IPS-18c (cell line): ENCODE measurements at regions not wholly inside any gene's neighbourhood (a gene's known extent, or its start where the extent isn't known, plus 50 kb on each side); places are given as distances from the start of the nearest gene placed in this dataset.

Experiments
- H3K4me3 ChIP-seq: 2 replicates; pipeline ENCODE4 v1.7.0; 2013; ENCODE audit warnings: low read depth, mild to moderate bottlenecking, low read length, moderate library complexity; ENCODE audit not compliant: insufficient read depth
- H3K9me3 ChIP-seq: one replicate; pipeline ENCODE4 v1.6.1; 2013; ENCODE audit warnings: mild to moderate bottlenecking, low read length, moderate library complexity; ENCODE audit not compliant: control insufficient read depth, insufficient read depth

GRCh38 chr4:24243641-24244040 lies 340.7 kb downstream of the DHX15 start:
- H3K9me3 ChIP-seq = no peaks in the 10 kb centered on the region
- no peak overlapping the region for H3K4me3 ChIP-seq

DNA sequence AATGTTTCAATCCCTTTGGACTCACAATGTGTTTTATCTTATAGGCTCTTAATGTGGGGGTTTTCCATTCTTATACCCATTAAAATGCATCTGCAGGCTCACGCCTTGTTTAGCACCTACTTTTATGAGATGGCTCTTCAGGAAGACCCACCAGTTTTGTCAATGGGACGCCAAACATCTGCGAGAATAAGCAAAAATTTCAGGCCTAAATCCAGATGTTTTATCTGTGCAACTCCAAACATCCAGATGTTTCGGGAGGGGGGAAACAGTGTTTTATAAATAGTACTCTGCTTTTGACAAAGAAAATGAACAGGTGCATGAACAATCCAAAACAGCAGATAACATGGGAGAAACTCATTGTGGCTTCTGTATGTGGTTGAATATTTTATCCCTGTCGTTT lies 342.8 kb downstream of the DHX15 start:
- no peak overlapping the region for H3K4me3 ChIP-seq

DNA sequence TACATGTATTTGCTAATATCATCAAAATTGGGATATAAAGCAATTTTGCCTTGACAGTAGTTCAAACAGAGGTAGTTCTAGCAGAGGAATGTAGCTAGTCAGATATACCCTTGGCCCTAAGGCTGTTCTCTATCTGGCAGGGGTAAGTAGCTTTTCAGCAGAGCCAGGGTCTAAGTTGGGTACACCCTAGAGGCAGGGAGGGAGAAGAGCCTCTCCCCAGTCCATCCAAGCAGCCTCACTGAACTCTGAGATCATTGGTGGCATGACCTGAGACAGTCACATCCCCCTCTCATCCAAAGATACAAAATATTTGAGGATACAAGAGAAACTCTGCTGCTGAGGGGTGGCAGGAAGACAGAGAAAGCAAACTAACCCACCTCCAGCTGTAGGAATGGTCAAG lies 343.7 kb downstream of the DHX15 start:
- H3K4me3 ChIP-seq = no peak overlapping the region
- H3K9me3 ChIP-seq = no peaks in the 10 kb centered on the region

More for the DNA sequence above, 342.8 kb downstream of the DHX15 start:
- H3K9me3 ChIP-seq = no peaks in the 10 kb centered on the region

DNA sequence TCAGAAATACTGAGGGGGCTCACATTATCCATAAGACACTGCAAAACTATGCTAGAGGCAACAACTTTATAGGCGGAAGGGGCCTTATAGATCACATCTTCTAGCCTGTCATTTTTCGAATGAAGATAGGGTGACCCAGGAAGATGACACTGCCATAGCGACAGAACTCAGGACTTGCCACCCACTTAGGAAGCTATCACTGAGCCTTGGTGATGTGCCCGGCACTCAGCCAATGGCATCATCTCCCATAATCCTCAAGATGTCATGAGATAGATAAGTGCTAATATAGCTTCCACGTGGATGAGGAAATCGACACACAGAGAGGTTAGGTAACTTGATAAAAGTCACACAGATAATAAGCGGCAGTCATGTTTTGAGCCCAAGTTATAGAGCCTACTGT lies 346.6 kb downstream of the DHX15 start:
- no peaks in the 10 kb centered on the region for H3K9me3 ChIP-seq

DNA sequence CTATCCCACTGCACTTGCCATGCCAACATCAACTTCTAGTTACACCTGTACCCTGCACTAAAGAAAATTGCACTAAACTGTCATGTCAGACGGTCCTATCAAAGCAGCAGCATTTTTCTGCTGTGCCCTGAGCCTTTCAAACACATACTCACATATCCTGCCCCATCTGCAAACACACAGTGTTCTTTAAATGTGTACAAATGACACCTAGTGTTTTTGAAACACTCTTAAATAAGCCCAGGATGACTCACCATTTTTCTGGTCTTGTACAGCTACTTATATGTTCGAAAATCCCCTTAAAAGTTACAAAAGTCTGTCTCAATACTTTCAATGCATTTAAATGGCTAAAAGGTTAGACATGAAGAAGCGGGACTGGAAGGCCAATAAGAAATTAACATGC lies 346.7 kb upstream of the PPARGC1A start:
- no peak overlapping the region for H3K4me3 ChIP-seq
- H3K9me3 ChIP-seq = no peaks in the 10 kb centered on the region

More for the DNA sequence above, 346.6 kb downstream of the DHX15 start:
- H3K4me3 ChIP-seq = no peak overlapping the region

DNA sequence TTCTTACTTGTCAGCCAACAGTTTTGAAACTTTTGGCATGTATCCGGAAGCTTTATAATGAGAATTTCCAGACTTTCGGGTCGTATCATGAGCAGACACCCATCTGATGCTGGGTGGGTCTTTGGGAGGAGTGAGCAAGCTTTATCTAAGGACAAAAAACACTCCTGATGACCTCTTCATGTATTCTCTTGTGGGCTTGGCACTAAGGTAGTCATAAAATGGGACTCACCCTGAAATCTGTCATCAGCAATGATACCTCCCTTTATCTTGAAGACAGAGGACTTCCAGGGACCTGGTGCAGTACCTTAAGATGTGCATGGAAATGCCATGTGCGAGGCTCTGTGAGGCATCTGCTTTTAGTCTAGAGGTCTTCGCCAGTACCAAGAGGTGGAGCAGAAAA lies 346.3 kb upstream of the PPARGC1A start:
- H3K9me3 ChIP-seq = no peaks in the 10 kb centered on the region
- no peak overlapping the region for H3K4me3 ChIP-seq

- H3K4me3 ChIP-seq = no peak overlapping the region
- no peaks in the 10 kb centered on the region for H3K9me3 ChIP-seq
These were observed 345.8 kb upstream of the PPARGC1A start for GRCh38 chr4:24235618-24236017.

GRCh38 chr4:24234288-24234848 lies 344.5 kb upstream of the PPARGC1A start:
- H3K9me3 ChIP-seq = no peaks in the 10 kb centered on the region
- H3K4me3 ChIP-seq = no peak overlapping the region

DNA sequence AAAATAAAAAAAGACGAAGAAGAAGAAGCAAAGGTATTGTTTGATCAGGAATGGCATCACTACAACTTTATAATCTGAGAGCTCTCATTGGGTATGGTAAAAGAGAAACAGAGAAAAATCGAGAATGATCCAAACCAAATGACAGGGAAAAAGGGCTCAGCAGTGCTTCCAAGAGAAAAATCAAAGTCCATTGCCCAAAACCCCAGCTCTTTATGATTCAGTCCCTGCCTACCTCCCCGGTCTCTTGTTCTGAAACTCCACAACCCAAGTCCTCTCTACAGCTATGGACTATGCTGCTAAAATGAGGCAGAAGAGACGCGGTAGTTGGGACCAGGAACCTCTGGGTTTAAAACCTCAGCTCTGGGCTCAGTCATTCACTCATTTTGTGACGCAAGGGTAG lies 341.1 kb upstream of the PPARGC1A start:
- H3K9me3 ChIP-seq = no peaks in the 10 kb centered on the region
- H3K4me3 ChIP-seq = no peak overlapping the region

DNA sequence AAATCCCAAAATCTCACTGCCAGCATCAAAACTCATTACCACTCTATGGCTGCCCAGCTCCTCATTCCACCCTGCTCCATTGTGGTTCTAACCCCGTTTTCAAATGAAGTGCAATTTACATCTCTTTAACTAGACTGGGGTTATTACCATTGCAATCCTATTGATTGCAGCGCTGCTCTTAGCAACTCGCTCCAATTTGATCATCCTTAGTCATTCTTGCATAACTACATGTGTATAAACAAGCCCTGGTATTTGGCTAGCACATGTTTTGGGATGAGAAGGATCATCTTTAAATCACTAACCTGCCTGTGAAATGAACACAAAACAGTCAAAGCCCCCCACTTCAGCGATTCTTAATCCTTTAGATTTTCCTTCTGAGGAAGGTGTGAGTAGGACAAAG lies 340.1 kb upstream of the PPARGC1A start:
- Histone ChIP-seq H3K4me3 (no peak overlapping the region), H3K9me3 (no peaks in the 10 kb centered on the region)

DNA sequence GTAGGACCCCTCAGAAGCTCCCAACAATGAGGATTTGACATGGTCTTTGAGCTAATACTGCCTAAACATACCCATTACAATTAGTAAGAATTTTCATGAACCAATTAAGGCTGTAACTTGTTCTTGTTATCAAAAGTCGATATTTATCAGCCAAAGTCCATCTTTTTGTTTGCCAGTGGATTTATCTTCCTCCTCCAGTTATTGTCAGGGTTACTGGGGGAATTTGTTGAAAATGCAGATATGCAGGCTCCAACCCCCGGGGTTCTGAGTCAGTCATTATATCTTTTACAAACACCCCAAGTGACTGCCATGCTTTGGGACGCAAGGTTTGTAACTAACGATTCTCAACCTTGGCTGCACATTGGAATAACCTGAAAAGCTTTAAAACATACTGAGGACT lies 338.8 kb upstream of the PPARGC1A start:
- Histone ChIP-seq H3K9me3 (no peaks in the 10 kb centered on the region), H3K4me3 (no peak overlapping the region)

DNA sequence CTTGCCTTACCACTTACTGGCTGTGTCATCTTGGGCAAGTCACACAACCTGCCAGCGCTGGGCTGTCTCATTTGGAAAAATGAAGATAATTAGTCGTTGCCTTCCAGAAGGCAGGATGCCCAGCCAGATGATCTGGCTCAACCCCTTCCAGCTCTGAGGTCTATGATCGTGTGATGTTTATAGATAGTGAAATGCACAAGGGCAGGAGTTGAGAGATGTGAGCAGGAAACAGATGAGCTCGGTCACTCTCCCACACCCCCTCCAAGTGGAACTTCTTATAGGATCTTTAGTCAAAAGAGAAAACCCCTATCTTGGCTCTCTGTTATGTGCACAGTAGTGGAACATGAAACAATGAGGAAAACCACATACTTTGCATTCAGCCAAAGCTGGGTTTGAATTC lies 336.8 kb upstream of the PPARGC1A start:
- Histone ChIP-seq H3K9me3 (no peaks in the 10 kb centered on the region), H3K4me3 (no peak overlapping the region)

GRCh38 chr4:24226023-24226422 lies 336.2 kb upstream of the PPARGC1A start:
- H3K4me3 ChIP-seq = no peak overlapping the region

DNA sequence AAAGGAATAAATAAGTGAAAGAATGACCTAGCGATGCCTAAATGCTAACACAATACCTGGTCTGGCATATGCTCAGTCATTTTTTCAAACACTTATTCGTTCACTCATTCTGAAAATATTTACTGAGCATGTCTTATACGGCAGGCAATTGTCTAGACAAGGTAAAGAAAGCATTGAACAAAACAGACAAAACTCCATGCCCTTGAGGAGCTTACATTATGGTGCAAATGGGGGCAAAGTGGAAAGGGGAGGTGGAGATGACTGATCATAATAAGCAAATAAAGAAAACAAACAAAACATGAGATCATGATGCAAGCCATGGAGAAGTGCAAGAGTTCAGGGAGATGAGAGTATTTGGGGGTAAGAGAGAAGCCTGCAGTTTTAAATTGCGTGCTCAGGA lies 334.6 kb upstream of the PPARGC1A start:
- H3K9me3 ChIP-seq = no peaks in the 10 kb centered on the region
- H3K4me3 ChIP-seq = no peak overlapping the region

More at GRCh38 chr4:24226023-24226422, 336.2 kb upstream of the PPARGC1A start:
- no peaks in the 10 kb centered on the region for H3K9me3 ChIP-seq

DNA sequence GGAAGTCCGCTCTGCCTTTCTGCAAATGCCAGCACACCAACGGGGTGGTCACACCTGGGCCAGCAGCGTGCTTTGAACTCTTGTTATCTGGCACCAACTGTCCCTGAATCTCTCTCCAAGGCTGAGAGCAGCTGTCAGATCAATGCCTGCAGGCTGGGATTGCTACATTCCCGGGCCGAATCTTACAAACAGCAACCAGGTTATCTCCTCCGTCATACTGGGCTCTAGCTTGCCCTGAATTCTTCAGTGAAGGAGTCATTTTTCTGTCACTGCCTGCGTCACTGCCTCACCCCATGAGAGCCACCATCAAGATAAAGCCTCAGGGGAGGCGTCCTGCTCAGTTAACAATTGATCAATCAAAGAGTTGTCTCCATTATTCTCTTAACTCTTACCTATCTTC lies 329.4 kb upstream of the PPARGC1A start:
- Histone ChIP-seq H3K9me3 (no peaks in the 10 kb centered on the region), H3K4me3 (no peak overlapping the region)

GRCh38 chr4:24218566-24218965 lies 328.7 kb upstream of the PPARGC1A start:
- no peak overlapping the region for H3K4me3 ChIP-seq

DNA sequence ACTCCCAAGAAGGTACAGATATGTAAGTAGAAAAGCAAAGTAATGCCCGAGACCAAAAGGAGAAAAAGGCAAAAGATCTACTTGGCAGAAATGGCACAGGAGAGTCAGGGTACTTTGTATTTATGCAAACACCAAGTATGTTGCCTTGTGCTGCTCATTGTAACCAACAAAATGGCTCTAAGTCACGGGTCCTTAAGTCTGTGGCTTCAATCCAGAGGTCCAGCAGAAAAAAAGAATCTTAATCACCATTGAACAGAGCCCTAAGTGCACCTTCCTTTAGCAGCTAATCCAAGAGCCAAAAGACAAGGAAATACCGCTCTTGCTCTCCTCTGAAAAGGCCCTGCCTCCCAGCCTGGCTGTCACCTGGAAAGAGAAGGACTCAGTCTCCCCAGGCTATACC lies 324.9 kb upstream of the PPARGC1A start:
- no peak overlapping the region for H3K4me3 ChIP-seq
- no peaks in the 10 kb centered on the region for H3K9me3 ChIP-seq

More at GRCh38 chr4:24218566-24218965, 328.7 kb upstream of the PPARGC1A start:
- H3K9me3 ChIP-seq = no peaks in the 10 kb centered on the region

GRCh38 chr4:24213961-24214360 lies 324.1 kb upstream of the PPARGC1A start:
- H3K4me3 ChIP-seq = no peak overlapping the region

GRCh38 chr4:24212642-24213041 lies 322.8 kb upstream of the PPARGC1A start:
- H3K9me3 ChIP-seq = no peaks in the 10 kb centered on the region

More at GRCh38 chr4:24213961-24214360, 324.1 kb upstream of the PPARGC1A start:
- no peaks in the 10 kb centered on the region for H3K9me3 ChIP-seq

More at GRCh38 chr4:24212642-24213041, 322.8 kb upstream of the PPARGC1A start:
- no peak overlapping the region for H3K4me3 ChIP-seq
